Smooth muscle cell (in vitro differentiated cells): ENCODE measurements at regions not wholly inside any gene's neighbourhood (a gene's known extent, or its start where the extent isn't known, plus 50 kb on each side); places are given as distances from the start of the nearest gene placed in this dataset.

Experiments used
- DNase-seq: peaks from one replicate; lab custom pipeline; 2025; ENCODE audit not compliant: unreplicated experiment; lab: John Stamatoyannopoulos, UW
- H2AFZ ChIP-seq: fragments of 200-600 bp; sonication (generic); 2 replicates; pipeline ENCODE4 v1.6.0; 2016; ENCODE audit warnings: antibody characterized with exemption, low read depth, mild to moderate bottlenecking
- H3F3A ChIP-seq: fragments of 200-600 bp; sonication (generic); 2 replicates; pipeline ENCODE4 v1.6.0; 2017; ENCODE audit warnings: antibody characterized with exemption, low read depth
- H3K27ac ChIP-seq: fragments of 200-600 bp; sonication (generic); 2 replicates; pipeline ENCODE4 v1.5.1; 2016; ENCODE audit warnings: low read depth, mild to moderate bottlenecking
- H3K27me3 ChIP-seq: fragments of 200-600 bp; sonication (generic); 2 replicates; pipeline ENCODE4 v1.6.1; 2016; ENCODE audit warnings: low read depth, mild to moderate bottlenecking
- H3K36me3 ChIP-seq: fragments of 200-600 bp; sonication (generic); 2 replicates; pipeline ENCODE4 v1.5.1; 2016; ENCODE audit warnings: low read depth
- H3K4me1 ChIP-seq: fragments of 200-600 bp; sonication (generic); 2 replicates; pipeline ENCODE4 v1.5.1; 2016; ENCODE audit warnings: low read depth
- H3K4me2 ChIP-seq: fragments of 200-600 bp; sonication (generic); 2 replicates; pipeline ENCODE4 v1.6.0; 2016; ENCODE audit warnings: mild to moderate bottlenecking
- H3K4me3 ChIP-seq: fragments of 200-600 bp; sonication (generic); 2 replicates; pipeline ENCODE4 v1.5.1; 2016; ENCODE audit warnings: mild to moderate bottlenecking
- H3K79me2 ChIP-seq: fragments of 200-600 bp; sonication (generic); 2 replicates; pipeline ENCODE4 v1.6.0; 2016; ENCODE audit warnings: low read depth, mild to moderate bottlenecking
- H3K9ac ChIP-seq: fragments of 200-600 bp; sonication (generic); 2 replicates; pipeline ENCODE4 v1.6.0; 2016; ENCODE audit warnings: low read depth
- H3K9me3 ChIP-seq: fragments of 200-600 bp; sonication (generic); replicated peaks from 2 replicates; pipeline ENCODE4 v1.5.1; 2016; ENCODE audit warnings: low read depth
- H4K20me1 ChIP-seq: fragments of 200-600 bp; sonication (generic); 2 replicates; pipeline ENCODE4 v1.6.0; 2016; ENCODE audit warnings: low read depth
- WGBS: methylation state at CpG from one replicate; pipeline ENCODE4 v1.1.7; 2016; ENCODE audit warnings: low lambda C conversion rate; 5-methylcytosine and 5-hydroxymethylcytosine counted together
- TF ChIP-seq, protein P1 (sequence below): fragments of 200-600 bp; sonication (generic); IDR thresholded peaks from 2 replicates; pipeline ENCODE4 v1.5.1; 2017; ENCODE audit warnings: borderline replicate concordance, mild to moderate bottlenecking, antibody characterized with exemption; ENCODE audit not compliant: insufficient read depth, poor library complexity, severe bottlenecking

DNA sequence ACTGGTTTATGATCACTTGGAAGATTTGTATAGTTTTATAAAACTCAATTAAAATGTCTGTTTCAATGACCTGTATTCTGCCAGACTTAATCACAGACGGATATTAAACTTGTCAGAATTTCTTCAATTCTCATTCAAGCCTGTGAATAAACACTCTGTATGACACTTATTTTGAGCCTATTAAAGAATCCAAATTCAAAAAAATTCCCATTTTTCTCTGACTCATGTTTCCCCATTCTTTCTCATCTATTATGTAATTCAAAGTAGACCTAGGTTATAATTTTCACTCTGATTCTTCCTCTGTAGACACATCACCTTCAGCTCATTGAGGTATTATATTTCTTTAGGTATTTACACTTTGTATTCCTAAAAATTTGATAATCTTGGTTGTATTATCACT lies 166.1 kb downstream of the TMA16 start:
- TF ChIP-seq, protein P1, sequence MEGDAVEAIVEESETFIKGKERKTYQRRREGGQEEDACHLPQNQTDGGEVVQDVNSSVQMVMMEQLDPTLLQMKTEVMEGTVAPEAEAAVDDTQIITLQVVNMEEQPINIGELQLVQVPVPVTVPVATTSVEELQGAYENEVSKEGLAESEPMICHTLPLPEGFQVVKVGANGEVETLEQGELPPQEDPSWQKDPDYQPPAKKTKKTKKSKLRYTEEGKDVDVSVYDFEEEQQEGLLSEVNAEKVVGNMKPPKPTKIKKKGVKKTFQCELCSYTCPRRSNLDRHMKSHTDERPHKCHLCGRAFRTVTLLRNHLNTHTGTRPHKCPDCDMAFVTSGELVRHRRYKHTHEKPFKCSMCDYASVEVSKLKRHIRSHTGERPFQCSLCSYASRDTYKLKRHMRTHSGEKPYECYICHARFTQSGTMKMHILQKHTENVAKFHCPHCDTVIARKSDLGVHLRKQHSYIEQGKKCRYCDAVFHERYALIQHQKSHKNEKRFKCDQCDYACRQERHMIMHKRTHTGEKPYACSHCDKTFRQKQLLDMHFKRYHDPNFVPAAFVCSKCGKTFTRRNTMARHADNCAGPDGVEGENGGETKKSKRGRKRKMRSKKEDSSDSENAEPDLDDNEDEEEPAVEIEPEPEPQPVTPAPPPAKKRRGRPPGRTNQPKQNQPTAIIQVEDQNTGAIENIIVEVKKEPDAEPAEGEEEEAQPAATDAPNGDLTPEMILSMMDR = no peak
- DNase-seq = no peak
- WGBS = 94% methylated on average over 1 of the region's 1 CpG

GRCh38 chr4:163662768-163663167 lies 168.3 kb downstream of the TMA16 start:
- Histone ChIP-seq H3K27me3 (no peaks in the 10 kb centered on the region), H3F3A (no peaks in the 10 kb centered on the region), H3K9me3 (no peaks in the 10 kb centered on the region), H3K4me3 (no peak overlapping the region), H3K9ac (no peak overlapping the region), H3K4me2 (no peak overlapping the region), H3K27ac (no peak overlapping the region), H3K79me2 (no peaks in the 10 kb centered on the region), H3K36me3 (no peaks in the 10 kb centered on the region), H3K4me1 (no peaks in the 10 kb centered on the region), H4K20me1 (no peaks in the 10 kb centered on the region), H2AFZ (no peak overlapping the region)
- 76% methylated on average over 6 of the region's 6 CpGs for WGBS
- TF ChIP-seq, protein P1 = no peak
- DNase-seq = no peak

More for the DNA sequence above, 166.1 kb downstream of the TMA16 start:
- no peaks in the 10 kb centered on the region for H3F3A ChIP-seq
- no peaks in the 10 kb centered on the region for H3K79me2 ChIP-seq
- no peak overlapping the region for H3K27ac ChIP-seq
- H4K20me1 ChIP-seq = no peaks in the 10 kb centered on the region
- no peak overlapping the region for H3K4me2 ChIP-seq
- no peak overlapping the region for H3K9ac ChIP-seq
- no peaks in the 10 kb centered on the region for H3K4me1 ChIP-seq
- H3K36me3 ChIP-seq = no peaks in the 10 kb centered on the region
- no peak overlapping the region for H3K4me3 ChIP-seq
- no peaks in the 10 kb centered on the region for H3K27me3 ChIP-seq
- H2AFZ ChIP-seq = no peak overlapping the region
- no peaks in the 10 kb centered on the region for H3K9me3 ChIP-seq

GRCh38 chr4:163663454-163664225 lies 169.2 kb downstream of the TMA16 start:
- no peak overlapping the region for H2AFZ ChIP-seq
- H3K4me1 ChIP-seq = no peaks in the 10 kb centered on the region
- no peaks in the 10 kb centered on the region for H3F3A ChIP-seq
- no peak for DNase-seq
- H3K79me2 ChIP-seq = no peaks in the 10 kb centered on the region
- H3K27ac ChIP-seq = no peak overlapping the region
- 77% methylated on average over 5 of the region's 5 CpGs for WGBS
- no peaks in the 10 kb centered on the region for H3K9me3 ChIP-seq
- no peak overlapping the region for H3K9ac ChIP-seq
- H3K4me2 ChIP-seq = no peak overlapping the region
- no peak overlapping the region for H3K4me3 ChIP-seq
- no peaks in the 10 kb centered on the region for H4K20me1 ChIP-seq
- TF ChIP-seq, protein P1 = no peak
- no peaks in the 10 kb centered on the region for H3K27me3 ChIP-seq
- no peaks in the 10 kb centered on the region for H3K36me3 ChIP-seq

DNA sequence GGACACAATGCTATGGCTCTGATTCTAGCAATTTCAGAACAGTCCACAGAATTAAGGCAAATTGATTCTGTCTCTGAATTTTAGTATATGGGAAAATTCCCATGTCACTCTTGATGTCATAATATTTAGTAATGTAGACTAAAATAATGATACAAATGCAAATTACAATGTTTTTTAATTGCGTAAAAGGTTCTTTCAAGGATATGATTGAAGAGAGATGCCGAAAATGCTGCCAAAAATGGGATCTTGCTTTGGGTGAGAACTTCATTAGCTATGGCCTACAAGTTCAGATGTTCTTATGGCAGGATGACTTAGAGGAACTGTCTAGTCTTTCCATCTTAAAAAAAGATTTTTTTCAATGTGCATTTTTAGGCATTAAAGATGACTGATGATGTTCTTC lies 170.6 kb downstream of the TMA16 start:
- Histone ChIP-seq H3K4me3 (no peak overlapping the region), H2AFZ (no peak overlapping the region), H3F3A (no peaks in the 10 kb centered on the region), H3K79me2 (no peaks in the 10 kb centered on the region), H3K4me2 (no peak overlapping the region), H3K4me1 (no peaks in the 10 kb centered on the region), H3K27me3 (no peaks in the 10 kb centered on the region), H4K20me1 (no peaks in the 10 kb centered on the region), H3K27ac (no peak overlapping the region), H3K36me3 (no peaks in the 10 kb centered on the region), H3K9me3 (no peaks in the 10 kb centered on the region), H3K9ac (no peak overlapping the region)
- TF ChIP-seq, protein P1 = no peak
- WGBS = 93% methylated on average over 2 of the region's 2 CpGs
- no peak for DNase-seq
